HG03045 (cell line): ENCODE measurements at regions not wholly inside any gene's neighbourhood (a gene's known extent, or its start where the extent isn't known, plus 50 kb on each side); places are given as distances from the start of the nearest gene placed in this dataset.

ENCODE experiments used
- ATAC-seq: cut with Tn5 transposase; IDR thresholded peaks from one replicate; pipeline ENCODE4 v1.9.1; 2021; ENCODE audit warnings: mild to moderate bottlenecking, moderate library complexity; ENCODE audit not compliant: unreplicated experiment

GRCh38 chr1:217313096-217313495 lies 317.8 kb downstream of the GPATCH2 start:
- ATAC-seq: no peak

- ATAC-seq: no peak
Measured at GRCh38 chr1:217311766-217312165, 319.1 kb downstream of the GPATCH2 start.

DNA sequence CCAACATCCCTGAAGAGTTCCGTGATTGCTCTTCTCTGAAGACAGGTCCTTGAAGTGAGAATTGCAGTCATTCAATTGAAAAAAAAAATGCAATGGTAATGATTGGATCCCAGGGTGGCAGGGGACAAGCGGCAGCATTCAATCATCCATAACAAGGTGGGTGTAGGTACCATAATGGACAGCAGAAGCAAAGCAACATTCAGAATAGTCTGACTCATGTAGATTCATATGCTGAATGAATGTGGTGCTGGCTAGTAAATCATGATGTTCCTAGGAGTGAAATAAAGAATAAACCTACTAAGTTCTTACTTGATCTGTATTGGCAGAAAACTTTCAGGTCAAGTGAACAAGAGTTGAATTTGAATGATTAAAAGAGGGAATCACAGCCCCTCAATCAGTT lies 319.6 kb downstream of the GPATCH2 start:
- no peak for ATAC-seq

GRCh38 chr1:217281332-217281731 lies 349.6 kb downstream of the GPATCH2 start:
- ATAC-seq: no peak

DNA sequence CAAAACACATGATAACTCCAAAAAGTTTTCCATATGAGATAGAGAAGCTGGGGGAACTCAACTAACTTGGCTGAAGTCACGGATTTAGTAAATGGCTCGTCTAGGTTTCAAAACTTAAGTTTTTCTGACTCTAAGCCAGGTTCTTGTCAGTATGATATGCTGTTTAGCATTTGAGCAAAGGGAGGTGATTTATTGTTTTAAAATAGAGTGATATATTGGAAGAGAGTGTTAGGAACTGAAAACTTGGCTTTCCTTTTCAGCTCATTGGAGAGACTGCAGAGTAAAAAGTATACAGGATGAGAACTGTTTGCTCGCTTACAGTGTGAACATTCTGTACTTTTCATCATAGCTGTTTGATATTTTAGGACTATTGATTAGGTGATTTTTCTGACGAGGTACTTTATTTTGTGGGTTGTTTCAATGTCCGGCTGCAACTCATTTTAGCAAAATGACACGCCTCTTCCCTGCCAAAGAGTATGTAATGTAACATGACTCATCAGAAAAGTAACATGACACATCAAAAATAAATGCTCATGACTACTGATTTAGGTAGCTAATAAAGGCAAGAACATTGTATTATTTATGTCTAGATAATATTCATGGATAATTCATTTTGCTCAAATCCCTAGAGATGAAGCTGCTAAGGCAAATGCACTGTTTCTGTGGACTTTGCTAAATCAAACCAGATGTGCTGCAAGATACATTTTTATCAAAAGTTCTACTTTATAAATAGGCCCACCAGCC lies 355.1 kb downstream of the GPATCH2 start:
- no peak for ATAC-seq

- ATAC-seq: no peak
Measured at GRCh38 chr1:217274927-217275654, 355.8 kb downstream of the GPATCH2 start.

- ATAC-seq: no peak
Measured at GRCh38 chr1:217274416-217274815, 356.5 kb downstream of the GPATCH2 start.

- no peak for ATAC-seq
Measured at GRCh38 chr1:217273866-217274265, 357.0 kb downstream of the GPATCH2 start.

GRCh38 chr1:217272385-217272784 lies 358.5 kb downstream of the GPATCH2 start:
- ATAC-seq: no peak

- ATAC-seq: no peak
Measured at GRCh38 chr1:217270101-217270500, 360.8 kb downstream of the GPATCH2 start.

- ATAC-seq: no peak
Measured at GRCh38 chr1:217268058-217268457, 362.8 kb downstream of the GPATCH2 start.

DNA sequence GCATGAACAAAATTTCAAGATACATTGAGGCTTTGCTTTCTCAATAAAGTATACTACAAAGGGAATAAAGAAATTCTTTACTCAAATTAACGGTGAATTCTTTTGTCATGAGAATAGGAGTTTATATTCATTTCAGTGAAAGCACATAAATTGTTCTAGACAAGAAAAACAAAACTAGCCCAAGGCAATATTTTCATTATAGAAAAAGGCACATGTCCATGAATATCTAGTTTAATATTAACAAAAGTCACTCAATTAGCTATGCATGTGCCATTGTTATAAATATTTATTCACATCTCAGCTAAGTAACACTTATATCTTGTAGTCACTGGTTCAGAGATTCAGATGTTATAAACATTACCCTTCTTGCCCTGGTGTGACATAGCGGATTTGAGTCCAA lies 369.3 kb downstream of the GPATCH2 start:
- ATAC-seq: no peak

- no peak for ATAC-seq
Measured at GRCh38 chr1:217260676-217261075, 370.2 kb downstream of the GPATCH2 start.

DNA sequence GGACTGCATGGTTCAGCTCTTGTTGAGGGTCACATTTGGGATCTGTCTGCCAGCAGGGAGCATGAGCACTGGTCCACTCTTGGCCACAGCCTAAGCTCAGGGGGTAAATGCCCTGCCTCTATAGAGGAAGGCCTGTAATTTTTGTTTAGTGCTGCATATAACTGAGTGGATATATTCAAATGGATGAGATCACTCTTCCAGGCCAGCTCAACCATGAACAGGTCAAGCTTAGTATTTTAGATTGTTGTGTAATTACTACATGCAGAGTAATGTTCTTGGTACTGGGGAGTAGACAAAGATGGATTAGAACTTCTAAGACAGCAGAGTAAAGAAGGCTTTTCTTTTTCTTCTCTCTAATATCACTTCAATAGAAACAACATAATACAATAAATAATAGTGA lies 376.9 kb downstream of the GPATCH2 start:
- ATAC-seq: no peak

DNA sequence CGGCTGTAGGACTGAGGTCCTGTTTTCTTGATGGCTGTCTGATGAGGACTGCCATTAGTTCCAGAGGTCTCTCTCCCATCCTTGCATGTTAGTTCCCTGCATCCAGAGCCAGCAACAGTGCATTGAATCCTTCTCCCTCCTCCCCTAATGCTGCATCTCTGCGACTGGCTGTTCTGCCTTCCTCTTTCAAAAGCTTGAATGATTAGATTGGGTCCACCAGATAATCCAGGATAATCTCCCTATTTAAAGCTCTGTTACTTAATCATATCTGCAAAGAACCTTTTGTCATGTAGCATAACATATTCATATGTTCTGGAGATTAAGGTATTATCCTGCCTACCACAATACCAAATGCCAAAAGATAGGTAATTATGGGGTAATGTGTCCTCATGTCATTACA lies 377.5 kb downstream of the GPATCH2 start:
- ATAC-seq: no peak

DNA sequence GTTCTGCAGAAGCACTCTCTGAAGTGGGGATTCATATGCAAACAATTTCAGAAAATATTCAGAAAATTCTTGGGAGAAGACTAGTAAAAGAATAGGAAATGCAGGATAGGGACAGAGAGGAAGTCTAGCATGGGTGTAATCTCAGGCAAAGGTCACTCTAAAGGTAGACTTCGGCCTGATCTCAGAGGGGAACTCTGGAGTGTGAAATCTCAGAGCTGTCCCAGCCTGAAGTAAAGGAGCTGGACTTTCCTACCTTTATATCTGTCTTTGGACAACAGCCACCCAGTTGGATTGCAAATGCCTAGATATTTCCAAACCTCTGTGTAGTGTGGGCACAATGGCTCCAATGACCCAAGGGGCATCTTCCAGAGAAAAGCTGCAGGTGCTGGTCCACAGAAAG lies 379.8 kb downstream of the GPATCH2 start:
- no peak for ATAC-seq

GRCh38 chr1:217249857-217250256 lies 381.0 kb downstream of the GPATCH2 start:
- no peak for ATAC-seq

DNA sequence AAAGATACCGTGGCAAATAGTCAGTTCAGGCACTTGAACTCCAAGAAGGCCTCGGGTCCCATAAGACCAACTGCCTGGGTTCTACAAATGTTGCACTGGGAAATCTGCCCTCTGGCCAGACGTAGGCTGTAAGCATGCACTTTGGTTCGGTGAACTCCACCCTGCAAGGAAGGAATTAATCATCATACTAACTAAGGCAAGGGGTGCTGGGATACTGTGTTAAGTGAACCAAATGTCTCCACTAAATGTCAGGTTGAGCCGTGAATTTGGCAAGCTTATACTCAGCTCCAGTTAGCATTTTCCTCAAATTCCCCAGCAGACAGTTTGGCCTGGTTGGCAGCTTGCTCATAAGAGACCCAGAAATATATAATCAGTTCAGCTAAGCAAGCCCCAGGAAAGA lies 385.9 kb downstream of the GPATCH2 start:
- no peak for ATAC-seq

- no peak for ATAC-seq
Measured at GRCh38 chr1:217240656-217241055, 390.2 kb downstream of the GPATCH2 start.

GRCh38 chr1:217238945-217239344 lies 391.9 kb downstream of the GPATCH2 start:
- no peak for ATAC-seq

DNA sequence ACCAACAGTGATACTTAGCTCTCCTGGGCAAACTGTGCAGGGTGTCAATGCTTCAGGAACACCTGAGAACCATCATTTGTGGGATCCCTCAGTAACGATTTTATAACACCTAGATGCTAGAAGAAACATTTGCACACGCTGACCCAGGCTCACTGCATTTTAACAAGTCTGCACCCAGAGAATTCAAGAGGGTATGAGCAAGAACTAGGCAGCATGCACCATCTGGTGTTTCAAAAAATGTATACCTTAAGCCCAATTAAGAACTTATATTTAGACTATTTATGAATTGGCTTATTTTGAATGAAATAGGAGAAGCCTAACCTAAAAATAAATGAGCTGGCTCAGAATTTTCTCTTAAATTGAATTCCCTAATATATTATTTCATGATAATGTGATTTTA lies 400.5 kb downstream of the GPATCH2 start:
- ATAC-seq: no peak

DNA sequence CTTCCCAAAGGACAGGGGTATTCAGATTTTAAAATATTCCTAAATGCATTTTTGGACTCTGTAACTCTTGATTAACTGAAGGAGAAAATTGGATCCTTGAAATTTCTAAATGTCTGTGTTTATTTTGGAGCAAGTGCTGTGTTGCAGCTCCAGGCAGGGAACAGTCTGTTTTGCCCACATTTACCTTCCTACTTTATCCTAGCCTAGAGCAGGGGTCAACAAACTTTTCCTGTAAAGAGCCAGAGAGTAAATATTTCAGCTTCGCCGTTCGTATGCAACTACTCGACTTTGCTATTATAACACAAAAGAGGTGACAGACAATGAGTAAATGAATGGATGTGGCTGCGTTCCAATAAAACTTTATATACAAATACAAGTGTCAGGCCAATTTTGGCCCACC lies 402.2 kb downstream of the GPATCH2 start:
- no peak for ATAC-seq

GRCh38 chr1:217224201-217224600 lies 406.7 kb downstream of the GPATCH2 start:
- ATAC-seq: no peak
